Motor neuron (in vitro differentiated cells): ENCODE measurements at regions not wholly inside any gene's neighbourhood (a gene's known extent, or its start where the extent isn't known, plus 50 kb on each side); places are given as distances from the start of the nearest gene placed in this dataset.
A peak's percentile ranks its signal among the peaks of the same experiment; 100 is the strongest.

Source experiments
- ATAC-seq, 8 experiments: fragments of 200-7000 bp; cut with Tn5 transposase; replicated peaks in 6 of 8; 2 replicates each; pipeline ENCODE4 v1.8.0; 2021; ENCODE audit warnings: mild to moderate bottlenecking in 8 of 8, moderate library complexity in 8 of 8
- H3K27ac ChIP-seq, 2 donors: fragments of 250-450 bp; sonication (Bioruptor Pico); 2 replicates each; pipeline ENCODE4 v1.9.0; 2021; ENCODE audit warnings: antibody characterized with exemption in 2 of 2, mild to moderate bottlenecking in 2 of 2, moderate library complexity in 1 of 2
- H3K4me1 ChIP-seq, 2 donors: fragments of 250-450 bp; sonication (Bioruptor Pico); replicated peaks in 1 of 2; 2 replicates each; pipeline ENCODE4 v1.6.1; 2021; ENCODE audit warnings: antibody characterized with exemption in 2 of 2, mild to moderate bottlenecking in 2 of 2, moderate library complexity in 1 of 2
- H3K4me3 ChIP-seq, 5 donors: fragments of 250-450 bp; sonication (Bioruptor Pico); 2 replicates each; pipeline ENCODE4 v1.9.0; 2021; ENCODE audit warnings: antibody characterized with exemption in 5 of 5, mild to moderate bottlenecking in 5 of 5, moderate library complexity in 4 of 5
- WGBS, 10 experiments: fragments of 450-650 bp; shearing (Covaris generic); methylation state at CpG; one replicate each; pipeline ENCODE4 v1.0.0; 2022; 5-methylcytosine and 5-hydroxymethylcytosine counted together
- in situ Hi-C, 9 experiments: fragments of 400-800 bp; cut with MboI; loops; one replicate each; pipeline ENCODE4 v1.15.0; 2021; ENCODE audit warnings: low sequenced_read_pairs in 9 of 9, low pct_unique_long_range_greater_than_20kb in 2 of 9; ENCODE audit not compliant: unreplicated experiment in 9 of 9

- WGBS, 10 experiments: 0 to 100% (median 55%) methylated on average over 1 of the region's 1 CpG; no CpG with 5 or more reads in 3 of the 10 experiments
- in situ Hi-C loops: no loop called here
- Histone ChIP-seq H3K4me1 (peaks cover 9 to 16% of the 10 kb centered on the region in 2 donors), H3K27ac (no peak overlapping the region), H3K4me3 (no peak overlapping the region)
- ATAC-seq: peak in 2 of 8 experiments; percentile 19 to 28
These were observed 173.5 kb downstream of the LMBRD1 start for GRCh38 chr6:69623357-69623756.

- WGBS, 10 experiments: 0 to 61% (median 28%) methylated on average over 1 to 2 of the region's 2 CpGs; no CpG with 5 or more reads in 4 of the 10 experiments
- Histone ChIP-seq H3K4me1 (peaks cover 9 to 16% of the 10 kb centered on the region in 2 donors), H3K4me3 (no peak overlapping the region), H3K27ac (no peak overlapping the region)
- ATAC-seq: no peak
- in situ Hi-C loops: no loop called here
These were observed 173.9 kb downstream of the LMBRD1 start for GRCh38 chr6:69622924-69623323.

GRCh38 chr6:69622230-69622629, 174.6 kb downstream of the LMBRD1 start:
- WGBS, 10 experiments: 0 to 95% (median 57%) methylated on average over 1 to 3 of the region's 3 CpGs; no CpG with 5 or more reads in 2 of the 10 experiments
- in situ Hi-C loops: no loop called here
- H3K27ac ChIP-seq: no peak overlapping the region
- no peak overlapping the region for H3K4me3 ChIP-seq
- ATAC-seq: no peak
- H3K4me1 ChIP-seq: peaks cover 9 to 16% of the 10 kb centered on the region in 2 donors

GRCh38 chr6:69617163-69617562, 179.6 kb downstream of the LMBRD1 start:
- Histone ChIP-seq H3K27ac (no peak overlapping the region), H3K4me1 (peaks cover 0 to under 1% of the 10 kb centered on the region in 2 donors), H3K4me3 (no peak overlapping the region)
- ATAC-seq: no peak
- in situ Hi-C loops: no loop called here
- 20 to 90% (median 55%) methylated on average over 2 to 5 of the region's 7 CpGs; no CpG with 5 or more reads in 3 of the 10 experiments for WGBS, 10 experiments

GRCh38 chr6:69609836-69610472, 186.9 kb downstream of the LMBRD1 start:
- no peak overlapping the region for H3K4me3 ChIP-seq
- WGBS, 10 experiments: 0 to 100% (median 63%) methylated on average over 1 to 2 of the region's 2 CpGs

GRCh38 chr6:69601132-69601531, 195.7 kb downstream of the LMBRD1 start:
- no peak overlapping the region for H3K4me3 ChIP-seq
- in situ Hi-C loops: no loop called here
- no peak overlapping the region for H3K27ac ChIP-seq
- WGBS, 10 experiments: 0 to 93% (median 79%) methylated on average over 1 to 9 of the region's 10 CpGs; no CpG with 5 or more reads in 1 of the 10 experiments
- no peak for ATAC-seq
- no peaks in the 10 kb centered on the region for H3K4me1 ChIP-seq

More at GRCh38 chr6:69609836-69610472, 186.9 kb downstream of the LMBRD1 start:
- in situ Hi-C loops: no loop called here
- ATAC-seq: no peak
- H3K4me1 ChIP-seq: no peaks in the 10 kb centered on the region
- H3K27ac ChIP-seq: no peak overlapping the region

GRCh38 chr6:69594405-69594804, 202.4 kb downstream of the LMBRD1 start:
- 20 to 100% (median 100%) methylated on average over 1 of the region's 1 CpG; no CpG with 5 or more reads in 5 of the 10 experiments for WGBS, 10 experiments
- Histone ChIP-seq H3K4me3 (no peak overlapping the region), H3K4me1 (no peaks in the 10 kb centered on the region), H3K27ac (no peak overlapping the region)
- in situ Hi-C loops: no loop called here
- no peak for ATAC-seq

DNA sequence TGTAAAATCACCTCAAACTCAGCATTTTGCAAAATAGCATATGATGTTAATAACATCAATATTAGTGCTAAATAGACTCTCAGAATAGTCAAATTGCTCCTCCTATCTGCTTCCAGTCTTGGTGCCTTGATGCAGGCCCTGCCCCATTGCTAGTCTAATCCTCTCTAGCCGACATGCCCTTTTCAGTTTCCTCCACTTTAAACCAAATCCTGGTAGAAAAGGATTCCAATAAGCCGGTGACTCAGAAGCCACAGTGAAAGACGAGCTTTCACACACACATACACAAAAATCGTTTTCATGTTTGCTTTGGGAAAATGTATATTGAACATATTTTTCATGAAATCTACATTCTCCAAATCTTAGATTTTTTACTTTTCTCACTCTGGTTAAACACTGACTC, 203.1 kb downstream of the LMBRD1 start:
- ATAC-seq: no peak
- H3K4me3 ChIP-seq: no peak overlapping the region
- no peak overlapping the region for H3K27ac ChIP-seq
- H3K4me1 ChIP-seq: no peaks in the 10 kb centered on the region
- in situ Hi-C loops: no loop called here
- 10 to 89% (median 75%) methylated on average over 3 to 4 of the region's 4 CpGs; no CpG with 5 or more reads in 1 of the 10 experiments for WGBS, 10 experiments

DNA sequence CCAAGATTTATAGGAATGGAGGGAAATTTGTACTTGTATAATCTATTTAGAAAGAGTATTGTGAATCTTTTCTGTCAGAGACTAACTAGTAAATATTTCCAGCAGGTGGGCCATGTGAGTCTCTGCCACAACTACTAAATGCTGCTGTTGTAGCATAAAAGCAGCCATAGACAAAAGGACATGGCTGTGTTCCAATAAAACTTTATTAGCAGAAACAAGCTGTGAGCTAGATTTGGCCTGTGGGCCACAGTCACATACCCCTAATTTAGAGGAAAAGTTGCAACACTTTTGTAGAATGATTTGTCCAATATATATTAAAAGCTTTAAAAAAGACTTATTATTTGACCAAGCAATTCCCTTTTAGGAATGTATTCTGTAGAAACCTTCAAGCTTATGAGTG, 207.2 kb downstream of the LMBRD1 start:
- in situ Hi-C loops: no loop called here
- no peak overlapping the region for H3K4me3 ChIP-seq
- no peak overlapping the region for H3K27ac ChIP-seq
- no peak for ATAC-seq
- H3K4me1 ChIP-seq: peaks cover 5 to 6% of the 10 kb centered on the region in 2 donors

- peak in 7 of 8 experiments; percentile 25 to 98 (median 89) for ATAC-seq
- 0 to 94% (median 48%) methylated on average over 2 to 9 of the region's 9 CpGs for WGBS, 10 experiments
- Histone ChIP-seq H3K27ac (no peak overlapping the region), H3K4me3 (no peak overlapping the region), H3K4me1 (peaks cover 5 to 14% of the 10 kb centered on the region in 2 donors)
- in situ Hi-C loops: no loop called here
These were observed 211.7 kb downstream of the LMBRD1 start for GRCh38 chr6:69584913-69585729.

GRCh38 chr6:69584536-69584912, 212.3 kb downstream of the LMBRD1 start:
- Histone ChIP-seq H3K4me1 (peaks cover 5 to 14% of the 10 kb centered on the region in 2 donors), H3K27ac (no peak overlapping the region), H3K4me3 (no peak overlapping the region)
- ATAC-seq: peak in 1 of 8 experiments; percentile 3
- WGBS, 10 experiments: 0 to 93% (median 40%) methylated on average over 1 to 2 of the region's 2 CpGs; no CpG with 5 or more reads in 3 of the 10 experiments
- in situ Hi-C loops: no loop called here

GRCh38 chr6:69581581-69581980, 215.2 kb downstream of the LMBRD1 start:
- in situ Hi-C loops: no loop called here
- 0 to 95% (median 78%) methylated on average over 1 to 4 of the region's 4 CpGs for WGBS, 10 experiments
- no peak for ATAC-seq
- no peak overlapping the region for H3K4me3 ChIP-seq
- no peak overlapping the region for H3K27ac ChIP-seq
- peaks cover 5 to 14% of the 10 kb centered on the region in 2 donors for H3K4me1 ChIP-seq

GRCh38 chr6:69580706-69581105, 216.1 kb downstream of the LMBRD1 start:
- Histone ChIP-seq H3K4me3 (no peak overlapping the region), H3K4me1 (peaks cover 5 to 14% of the 10 kb centered on the region in 2 donors), H3K27ac (no peak overlapping the region)
- ATAC-seq: no peak
- in situ Hi-C loops: no loop called here
